Stomach (tissue), 8 donors: ENCODE measurements at regions not wholly inside any gene's neighbourhood (a gene's known extent, or its start where the extent isn't known, plus 50 kb on each side); places are given as distances from the start of the nearest gene placed in this dataset.

Experiments
- DNase-seq, 2 donors: peaks; one replicate each; pipeline versions ENCODE4 v3.0.0 to v3.0.0-alpha.2; 2013 to 2019
- H3K27ac ChIP-seq, 5 donors: fragments of 200-600 bp in 4 of 5; sonication (generic) in 4 of 5; one replicate each; pipeline ENCODE4 v1.5.1; 2013 to 2019; ENCODE audit warnings: mild to moderate bottlenecking in 1 of 5, moderate library complexity in 1 of 5
- H3K27me3 ChIP-seq, 3 donors: fragments of 200-600 bp; sonication (generic); one replicate each; pipeline ENCODE4 v1.5.1; 2017 to 2019; ENCODE audit warnings: mixed run types in 1 of 3
- H3K36me3 ChIP-seq, 4 donors: fragments of 200-600 bp; sonication (generic); 1 replicate in 3 of 4; 2 replicates in 1 of 4; pipeline ENCODE4 v1.5.1; 2016 to 2019
- H3K4me1 ChIP-seq, 4 donors: fragments of 200-600 bp; sonication (generic); one replicate each; pipeline ENCODE4 v1.5.1; 2016 to 2019
- H3K4me3 ChIP-seq, 4 donors: fragments of 200-600 bp; sonication (generic) in 3 of 4; one replicate each; pipeline ENCODE4 v1.5.1; 2016 to 2019; ENCODE audit warnings: mild to moderate bottlenecking in 1 of 4
- H3K9me3 ChIP-seq, 4 donors: fragments of 200-600 bp; sonication (generic); one replicate each; pipeline ENCODE4 v1.5.1; 2016 to 2019
- CTCF ChIP-seq, 7 experiments: fragments of 450-650 bp in 4 of 7; fragments of 200-600 bp in 3 of 7; sonication (generic) in 3 of 7; IDR thresholded peaks; one replicate each; pipeline ENCODE4 v1.5.1; 2016 to 2019; ENCODE audit warnings: antibody characterized with exemption in 7 of 7, control low read depth in 2 of 7, mild to moderate bottlenecking in 1 of 7
- EP300 ChIP-seq: sonication (generic); formaldehyde crosslinking; IDR thresholded peaks from one replicate; pipeline ENCODE4 v1.6.1; 2017; ENCODE audit warnings: antibody characterized with exemption
- POLR2A ChIP-seq, 4 donors: fragments of 450-650 bp; IDR thresholded peaks; one replicate each; pipeline ENCODE4 v1.6.1; 2016; ENCODE audit warnings: antibody characterized with exemption in 4 of 4, control low read depth in 2 of 4, mild to moderate bottlenecking in 1 of 4, moderate library complexity in 1 of 4
- POLR2AphosphoS5 ChIP-seq, 3 donors: sonication (generic); formaldehyde crosslinking; IDR thresholded peaks; one replicate each; pipeline ENCODE4 v1.6.1; 2016; ENCODE audit warnings: antibody characterized with exemption in 3 of 3
- WGBS, 5 donors: extraction: QIAGEN DNeasy Blood & Tissue Kit in 3 of 5; methylation state at CpG; one replicate each; pipeline versions ENCODE4 v1.1.5 to v1.1.7; 2013 to 2018; 5-methylcytosine and 5-hydroxymethylcytosine counted together
- intact Hi-C: fragments of 100-400 bp; cut with DNase I; formaldehyde crosslinking; loops from one replicate; pipeline ENCODE4 v1.15.1; 2023; ENCODE audit warnings: low total_unique reads
- donor health status: healthy with polysubstance abuse.
- donor health status: Bipolar disorder and iron deficiency.
- donor health status: healthy.

GRCh38 chr6:48624631-48625030 is 513.6 kb upstream of the PTCHD4 start:
- no peak for DNase-seq
- intact Hi-C loops: no loop called here
- H3K27me3 ChIP-seq: no peaks in the 10 kb centered on the region
- WGBS, 5 donors: 54 to 66% (median 59%) methylated on average over 3 of the region's 3 CpGs
- no peaks in the 10 kb centered on the region for H3K9me3 ChIP-seq
- no peak overlapping the region for H3K4me3 ChIP-seq
- no peaks in the 10 kb centered on the region for H3K4me1 ChIP-seq
- TF ChIP-seq CTCF (IDR thresholded peaks at IDR 0.05) (no peak), POLR2AphosphoS5 (IDR thresholded peaks at IDR 0.05) (no peak), EP300 (no peak), POLR2A (IDR thresholded peaks at IDR 0.05) (no peak)
- no peaks in the 10 kb centered on the region for H3K36me3 ChIP-seq
- H3K27ac ChIP-seq: no peak overlapping the region

DNA sequence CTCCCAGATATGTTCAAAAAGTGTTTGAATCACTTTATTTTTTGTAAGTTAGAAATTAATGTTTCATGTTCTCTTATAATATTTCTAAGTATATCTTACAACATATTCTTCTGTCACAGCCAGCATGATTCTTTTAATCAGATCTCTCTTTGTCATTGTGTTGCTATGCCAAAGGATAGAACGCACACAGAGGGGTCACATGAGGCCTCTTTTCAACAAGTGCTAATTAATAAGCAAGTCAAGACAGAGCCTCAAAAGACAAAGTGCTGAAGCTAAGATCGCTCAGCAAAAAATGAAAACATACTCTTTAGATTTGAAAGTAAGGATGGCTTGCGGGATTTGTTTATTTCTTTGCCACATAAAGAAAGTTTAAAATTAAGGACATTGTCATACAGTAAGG is 508.8 kb upstream of the PTCHD4 start:
- DNase-seq: no peak
- H3K4me3 ChIP-seq: no peak overlapping the region
- no peaks in the 10 kb centered on the region for H3K4me1 ChIP-seq
- intact Hi-C loops: no loop called here
- peaks cover 0 to 7% (median 0%) of the 10 kb centered on the region in 4 donors for H3K9me3 ChIP-seq
- no peaks in the 10 kb centered on the region for H3K27me3 ChIP-seq
- TF ChIP-seq POLR2AphosphoS5 (IDR thresholded peaks at IDR 0.05): no peak
- TF ChIP-seq POLR2A (IDR thresholded peaks at IDR 0.05): no peak
- no peak for TF ChIP-seq EP300
- no peak for TF ChIP-seq CTCF (IDR thresholded peaks at IDR 0.05)
- no peaks in the 10 kb centered on the region for H3K36me3 ChIP-seq
- H3K27ac ChIP-seq: no peak overlapping the region
- 48 to 85% (median 76%) methylated on average over 3 of the region's 3 CpGs for WGBS, 5 donors

- WGBS, 5 donors: 79 to 86% (median 80%) methylated on average over 2 of the region's 2 CpGs
- H3K27me3 ChIP-seq: no peaks in the 10 kb centered on the region
- no peak for DNase-seq
- H3K36me3 ChIP-seq: no peaks in the 10 kb centered on the region
- no peak overlapping the region for H3K4me3 ChIP-seq
- H3K4me1 ChIP-seq: no peaks in the 10 kb centered on the region
- no peak overlapping the region for H3K27ac ChIP-seq
- TF ChIP-seq EP300 (no peak), CTCF (IDR thresholded peaks at IDR 0.05) (no peak), POLR2AphosphoS5 (IDR thresholded peaks at IDR 0.05) (no peak), POLR2A (IDR thresholded peaks at IDR 0.05) (no peak)
- peaks cover 0 to 7% (median 0%) of the 10 kb centered on the region in 4 donors for H3K9me3 ChIP-seq
- intact Hi-C loops: no loop called here
Observed at GRCh38 chr6:48615041-48615440, 504.0 kb upstream of the PTCHD4 start.

DNA sequence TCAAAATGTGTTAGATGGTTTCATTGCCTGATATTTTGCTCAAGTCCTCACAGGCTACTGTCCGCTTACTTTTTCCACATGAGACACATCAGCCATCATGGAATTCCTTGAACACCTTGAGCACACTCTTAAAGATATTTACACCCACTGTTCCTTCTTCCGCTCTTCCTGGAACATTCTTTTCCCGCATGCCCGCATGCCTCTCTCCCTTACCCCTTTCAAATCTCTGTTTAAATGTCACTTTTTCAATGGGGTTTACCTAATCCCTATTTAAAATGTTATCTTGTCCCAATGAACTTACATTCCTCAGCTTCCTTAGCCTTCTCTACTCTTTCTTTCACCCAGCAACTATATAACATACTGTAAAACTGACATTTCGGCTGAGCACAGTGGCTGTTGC is 503.3 kb upstream of the PTCHD4 start:
- Histone ChIP-seq H3K9me3 (peaks cover 0 to 7% (median 0%) of the 10 kb centered on the region in 4 donors), H3K36me3 (no peaks in the 10 kb centered on the region), H3K4me1 (no peaks in the 10 kb centered on the region), H3K27me3 (no peaks in the 10 kb centered on the region), H3K4me3 (no peak overlapping the region), H3K27ac (no peak overlapping the region)
- no peak for DNase-seq
- 94 to 99% (median 95%) methylated on average over 5 of the region's 5 CpGs for WGBS, 5 donors
- TF ChIP-seq POLR2A (IDR thresholded peaks at IDR 0.05): no peak
- TF ChIP-seq CTCF (IDR thresholded peaks at IDR 0.05): no peak
- TF ChIP-seq POLR2AphosphoS5 (IDR thresholded peaks at IDR 0.05): no peak
- TF ChIP-seq EP300: no peak
- intact Hi-C loops: no loop called here
